Right atrium auricular region (tissue), 2 donors: ENCODE measurements at regions not wholly inside any gene's neighbourhood (a gene's known extent, or its start where the extent isn't known, plus 50 kb on each side); places are given as distances from the start of the nearest gene placed in this dataset.

Source experiments
- DNase-seq: peaks from one replicate; pipeline ENCODE4 v3.0.0-alpha.2; 2019; ENCODE audit warnings: low spot score
- H3K27ac ChIP-seq, 2 donors: fragments of 200-600 bp; sonication (generic); 1 replicate in 1 of 2; 2 replicates in 1 of 2; pipeline ENCODE4 v1.5.1; 2016 to 2019
- H3K27me3 ChIP-seq, 2 donors: fragments of 200-600 bp; sonication (generic); one replicate each; pipeline versions ENCODE4 v1.5.1 to v1.6.0; 2017 to 2019
- H3K36me3 ChIP-seq: fragments of 200-600 bp; sonication (generic); one replicate; pipeline ENCODE4 v1.5.1; 2016
- H3K4me1 ChIP-seq, 2 donors: fragments of 200-600 bp; sonication (generic); one replicate each; pipeline versions ENCODE4 v1.5.1 to v1.6.0; 2017 to 2019
- H3K4me3 ChIP-seq, 2 donors: fragments of 200-600 bp; sonication (generic); 1 replicate in 1 of 2; 2 replicates in 1 of 2; pipeline ENCODE4 v1.5.1; 2017 to 2019; ENCODE audit warnings: mild to moderate bottlenecking in 1 of 2, moderate library complexity in 1 of 2
- H3K9me3 ChIP-seq, 2 donors: fragments of 200-600 bp; sonication (generic); one replicate each; pipeline ENCODE4 v1.5.1; 2019
- CTCF ChIP-seq, 2 donors: fragments of 200-600 bp; sonication (generic); IDR thresholded peaks; one replicate each; pipeline ENCODE4 v1.5.1; 2019; ENCODE audit warnings: antibody characterized with exemption in 2 of 2

- TF ChIP-seq CTCF (IDR thresholded peaks at IDR 0.05): no peak
- H3K27ac ChIP-seq: no peak overlapping the region
- no peak for DNase-seq
- no peaks in the 10 kb centered on the region for H3K36me3 ChIP-seq
- H3K4me1 ChIP-seq: no peaks in the 10 kb centered on the region
- no peaks in the 10 kb centered on the region for H3K27me3 ChIP-seq
- no peak overlapping the region for H3K4me3 ChIP-seq
- H3K9me3 ChIP-seq: no peaks in the 10 kb centered on the region
Observed at GRCh38 chr2:19491796-19492195, 133.4 kb upstream of the OSR1 start.

- H3K27me3 ChIP-seq: no peaks in the 10 kb centered on the region
- no peak for DNase-seq
- H3K9me3 ChIP-seq: no peaks in the 10 kb centered on the region
- no peak overlapping the region for H3K4me3 ChIP-seq
- H3K4me1 ChIP-seq: no peaks in the 10 kb centered on the region
- no peak for TF ChIP-seq CTCF (IDR thresholded peaks at IDR 0.05)
- no peaks in the 10 kb centered on the region for H3K36me3 ChIP-seq
- H3K27ac ChIP-seq: no peak overlapping the region
Observed at GRCh38 chr2:19490846-19491435, 132.5 kb upstream of the OSR1 start.

GRCh38 chr2:19488009-19488691, 129.7 kb upstream of the OSR1 start:
- no peak for DNase-seq
- Histone ChIP-seq H3K4me1 (no peaks in the 10 kb centered on the region), H3K9me3 (no peaks in the 10 kb centered on the region), H3K27ac (no peak overlapping the region), H3K27me3 (no peaks in the 10 kb centered on the region), H3K36me3 (no peaks in the 10 kb centered on the region), H3K4me3 (no peak overlapping the region)
- TF ChIP-seq CTCF (IDR thresholded peaks at IDR 0.05): no peak

GRCh38 chr2:19484736-19485135, 126.3 kb upstream of the OSR1 start:
- Histone ChIP-seq H3K27me3 (no peaks in the 10 kb centered on the region), H3K4me1 (no peaks in the 10 kb centered on the region), H3K9me3 (no peaks in the 10 kb centered on the region), H3K4me3 (no peak overlapping the region), H3K27ac (no peak overlapping the region), H3K36me3 (no peaks in the 10 kb centered on the region)
- no peak for DNase-seq
- TF ChIP-seq CTCF (IDR thresholded peaks at IDR 0.05): no peak

- Histone ChIP-seq H3K4me3 (no peak overlapping the region), H3K36me3 (no peaks in the 10 kb centered on the region)
- TF ChIP-seq CTCF (IDR thresholded peaks at IDR 0.05): no peak
Observed at GRCh38 chr2:19480673-19481072, 122.2 kb upstream of the OSR1 start.

GRCh38 chr2:19479666-19480065, 121.2 kb upstream of the OSR1 start:
- TF ChIP-seq CTCF (IDR thresholded peaks at IDR 0.05): no peak
- Histone ChIP-seq H3K27me3 (no peaks in the 10 kb centered on the region), H3K4me3 (no peak overlapping the region), H3K9me3 (no peaks in the 10 kb centered on the region), H3K27ac (no peak overlapping the region), H3K36me3 (no peaks in the 10 kb centered on the region), H3K4me1 (no peaks in the 10 kb centered on the region)
- DNase-seq: no peak

More at GRCh38 chr2:19480673-19481072, 122.2 kb upstream of the OSR1 start:
- Histone ChIP-seq H3K4me1 (no peaks in the 10 kb centered on the region), H3K9me3 (no peaks in the 10 kb centered on the region), H3K27ac (no peak overlapping the region), H3K27me3 (no peaks in the 10 kb centered on the region)
- no peak for DNase-seq
